ENCODE measurements at regions not wholly inside any gene's neighbourhood (a gene's known extent, or its start where the extent isn't known, plus 50 kb on each side); places are given as distances from the start of the nearest gene placed in this dataset.
"Not testable (repeated sequence)": the region's sequence is repeated elsewhere in the genome, so short reads cannot be mapped to it uniquely, and the experiment has no call there.

- no peak for TF ChIP-seq ZNF366 (tag by site-specific recombination; conservative IDR thresholded peaks at IDR 0.05)
These were observed 283.3 kb upstream of the NRSN1 start (continued) for GRCh38 chr6:23842760-23843159.

- TF ChIP-seq EGR2 (tag by site-specific recombination; IDR thresholded peaks at IDR 0.05; ENCODE audit: low read depth) (no peak), ZNF2 (tag by site-specific recombination; IDR thresholded peaks at IDR 0.05) (no peak), ZNF48 (tag by site-specific recombination; IDR thresholded peaks at IDR 0.05) (no peak), ZNF585B (tag by site-specific recombination; IDR thresholded peaks at IDR 0.05) (no peak), YY2 (tag by site-specific recombination; IDR thresholded peaks at IDR 0.05) (no peak), ZNF138 (tag by site-specific recombination; IDR thresholded peaks at IDR 0.05; ENCODE audit: borderline replicate concordance) (no peak), ZNF302 (tag by site-specific recombination; IDR thresholded peaks at IDR 0.05; ENCODE audit: low read depth) (no peak), ZNF76 (tag by site-specific recombination; IDR thresholded peaks at IDR 0.05; ENCODE audit: borderline replicate concordance, low read depth) (no peak), ZNF701 (tag by site-specific recombination; IDR thresholded peaks at IDR 0.05) (no peak), TCF7L2 (IDR thresholded peaks at IDR 0.05; ENCODE audit: borderline replicate concordance, low read depth, low read length) (no peak), ZEB2 (tag by site-specific recombination; IDR thresholded peaks at IDR 0.05) (no peak)
- Histone ChIP-seq H3K9me3 (ENCODE audit: control insufficient read depth, insufficient read depth, low read depth, low read length) (no peaks in the 10 kb centered on the region), H3K36me3 (ENCODE audit: control insufficient read depth in 2 of 2, insufficient read depth in 1 of 2, low read length in 2 of 2) (no peaks in the 10 kb centered on the region), H3K4me3 (ENCODE audit: low read depth, low read length) (no peak overlapping the region), H3K4me1 (ENCODE audit: control insufficient read depth, insufficient read depth, low read length) (no peaks in the 10 kb centered on the region), H3K27ac (ENCODE audit: extremely low read depth, low read depth, low read length) (no peak overlapping the region)
- CTCF ChIA-PET, result interaction anchor here (0.7 kb wide), 1 partner anchor 15 kb away, joined by 3 read pairs; no protein-coding TSS in a partner anchor
- POLR2A ChIA-PET, result no interaction called here
These were observed 274.5 kb upstream of the NRSN1 start for GRCh38 chr6:23851522-23851921.

GRCh38 chr6:23853566-23854133, 272.4 kb upstream of the NRSN1 start:
- H3K27ac ChIP-seq (ENCODE audit: extremely low read depth, low read depth, low read length); H3K4me1 ChIP-seq (ENCODE audit: control insufficient read depth, insufficient read depth, low read length); CTCF ChIA-PET; POLR2A ChIA-PET; H3K36me3 ChIP-seq (ENCODE audit: control insufficient read depth in 2 of 2, insufficient read depth in 1 of 2, low read length in 2 of 2); H3K4me3 ChIP-seq (ENCODE audit: low read depth, low read length); H3K9me3 ChIP-seq (ENCODE audit: control insufficient read depth, insufficient read depth, low read depth, low read length): not testable (repeated sequence)

- H3K4me1 ChIP-seq (ENCODE audit: control insufficient read depth, insufficient read depth, low read length); H3K27ac ChIP-seq (ENCODE audit: extremely low read depth, low read depth, low read length); CTCF ChIA-PET; POLR2A ChIA-PET; H3K9me3 ChIP-seq (ENCODE audit: control insufficient read depth, insufficient read depth, low read depth, low read length); H3K4me3 ChIP-seq (ENCODE audit: low read depth, low read length); H3K36me3 ChIP-seq (ENCODE audit: control insufficient read depth in 2 of 2, insufficient read depth in 1 of 2, low read length in 2 of 2): not testable (repeated sequence)
These were observed 271.9 kb upstream of the NRSN1 start for GRCh38 chr6:23854154-23854553.

- H3K4me3 ChIP-seq (ENCODE audit: low read depth, low read length), result no peak overlapping the region
- POLR2A ChIA-PET, result no interaction called here
- H3K9me3 ChIP-seq (ENCODE audit: control insufficient read depth, insufficient read depth, low read depth, low read length), result no peaks in the 10 kb centered on the region
- H3K27ac ChIP-seq (ENCODE audit: extremely low read depth, low read depth, low read length), result no peak overlapping the region
- no peaks in the 10 kb centered on the region for H3K36me3 ChIP-seq (ENCODE audit: control insufficient read depth in 2 of 2, insufficient read depth in 1 of 2, low read length in 2 of 2)
- CTCF ChIA-PET, result no interaction called here
- H3K4me1 ChIP-seq (ENCODE audit: control insufficient read depth, insufficient read depth, low read length), result no peaks in the 10 kb centered on the region
- TF ChIP-seq ZSCAN18 (tag by site-specific recombination; IDR thresholded peaks at IDR 0.05), result no peak
- TF ChIP-seq ZNF394 (tag by site-specific recombination; IDR thresholded peaks at IDR 0.05; ENCODE audit: borderline replicate concordance), result no peak
- no peak for TF ChIP-seq ZNF785 (tag by site-specific recombination; IDR thresholded peaks at IDR 0.05)
- TF ChIP-seq ZNF398 (tag by site-specific recombination; IDR thresholded peaks at IDR 0.05), result no peak
- no peak for TF ChIP-seq ZNF248 (tag by site-specific recombination; IDR thresholded peaks at IDR 0.05)
- TF ChIP-seq SETDB1 (IDR thresholded peaks at IDR 0.05; ENCODE audit: insufficient read length, low read length), result no peak
- no peak for TF ChIP-seq ZNF10 (tag by site-specific recombination; IDR thresholded peaks at IDR 0.05)
- TF ChIP-seq SP3 (tag by site-specific recombination; IDR thresholded peaks at IDR 0.05), result no peak
- TF ChIP-seq ZNF488 (tag by site-specific recombination; IDR thresholded peaks at IDR 0.05), result no peak
- TF ChIP-seq ZBTB8A (tag by site-specific recombination; IDR thresholded peaks at IDR 0.05), result no peak
- TF ChIP-seq ZNF792 (tag by site-specific recombination; IDR thresholded peaks at IDR 0.05), result no peak
These were observed 270.4 kb upstream of the NRSN1 start for GRCh38 chr6:23855497-23856116.
